ENCODE measurements at regions not wholly inside any gene's neighbourhood (a gene's known extent, or its start where the extent isn't known, plus 50 kb on each side); places are given as distances from the start of the nearest gene placed in this dataset.

DNA sequence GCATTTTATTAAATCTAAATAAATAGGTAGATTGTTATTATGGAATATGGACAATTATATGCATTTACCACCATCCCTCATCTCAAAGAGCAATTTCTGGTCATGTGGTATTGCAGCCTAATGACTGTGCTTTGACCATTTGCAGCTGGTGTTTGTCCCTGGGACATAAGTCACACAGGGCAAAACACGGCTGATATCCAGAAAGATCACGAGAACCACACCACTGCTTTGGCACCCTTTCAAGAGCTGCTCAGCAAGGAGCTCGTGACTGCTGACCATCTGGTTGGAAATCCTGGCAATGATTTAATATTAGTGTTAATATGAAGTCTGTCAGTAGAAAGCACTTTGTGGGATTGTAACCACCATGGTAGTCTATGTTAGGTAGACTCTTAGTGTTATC is 545.0 kb downstream of the GBA3 start:
- no peak for FAIRE-seq

GRCh38 chr4:23235628-23236390 is 543.1 kb downstream of the GBA3 start:
- FAIRE-seq: no peak

DNA sequence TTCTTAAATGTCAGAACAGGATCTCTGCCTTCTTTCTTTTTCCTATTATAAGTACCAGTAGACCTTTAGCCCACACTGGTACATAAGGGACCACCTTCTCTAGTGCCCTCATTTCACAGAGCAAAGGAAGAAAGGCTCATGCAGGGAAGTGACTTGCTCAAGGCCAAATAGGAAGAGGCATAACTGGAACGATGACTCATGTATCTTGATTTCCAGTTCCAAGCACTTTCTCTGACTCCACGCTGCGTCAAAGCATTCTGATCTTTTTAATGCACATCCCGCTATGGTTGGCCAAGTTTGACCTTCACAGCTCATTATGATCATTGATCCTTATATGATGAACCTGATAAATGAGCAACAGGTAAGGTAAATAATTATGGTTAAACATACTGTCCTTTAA is 542.0 kb downstream of the GBA3 start:
- FAIRE-seq: no peak

- no peak for FAIRE-seq
Observed at GRCh38 chr4:23234018-23234417, 541.3 kb downstream of the GBA3 start.

DNA sequence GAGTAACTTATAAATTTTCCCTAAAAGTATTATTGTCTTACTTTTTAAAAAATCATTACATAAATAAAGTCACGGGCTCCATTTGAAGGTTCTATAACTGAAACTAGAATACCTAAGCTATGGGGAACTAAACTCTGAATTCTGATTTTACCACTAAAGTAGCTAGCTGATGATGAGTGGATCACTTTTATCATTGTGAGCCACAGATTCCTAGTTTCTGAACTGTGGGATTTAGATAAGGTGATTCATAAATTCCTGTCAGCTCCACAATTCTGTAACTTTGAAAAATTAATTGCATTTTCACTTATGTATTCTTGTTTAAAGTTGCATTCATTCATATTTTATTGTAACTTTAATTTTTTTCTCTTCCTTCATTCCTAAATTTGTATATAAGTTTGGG is 540.9 kb downstream of the GBA3 start:
- no peak for FAIRE-seq

DNA sequence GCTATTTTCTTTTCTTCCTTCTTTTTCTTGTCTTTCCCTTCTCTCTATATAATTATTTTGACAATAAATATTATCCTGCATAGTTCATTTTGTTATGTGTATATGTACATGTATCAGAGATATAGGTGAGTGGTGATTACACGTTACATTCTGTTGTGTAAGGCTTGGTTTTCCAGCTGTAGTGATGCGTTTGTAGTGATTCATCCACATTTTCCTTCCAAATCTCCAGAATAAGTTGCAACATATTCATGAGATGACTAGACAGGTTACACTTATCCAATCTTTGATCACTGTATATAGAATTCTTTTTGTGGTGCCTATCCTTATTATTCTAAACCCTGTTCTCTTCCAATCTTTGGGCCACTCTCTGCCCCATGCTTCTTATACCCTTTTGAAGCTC is 540.2 kb downstream of the GBA3 start:
- FAIRE-seq: no peak

DNA sequence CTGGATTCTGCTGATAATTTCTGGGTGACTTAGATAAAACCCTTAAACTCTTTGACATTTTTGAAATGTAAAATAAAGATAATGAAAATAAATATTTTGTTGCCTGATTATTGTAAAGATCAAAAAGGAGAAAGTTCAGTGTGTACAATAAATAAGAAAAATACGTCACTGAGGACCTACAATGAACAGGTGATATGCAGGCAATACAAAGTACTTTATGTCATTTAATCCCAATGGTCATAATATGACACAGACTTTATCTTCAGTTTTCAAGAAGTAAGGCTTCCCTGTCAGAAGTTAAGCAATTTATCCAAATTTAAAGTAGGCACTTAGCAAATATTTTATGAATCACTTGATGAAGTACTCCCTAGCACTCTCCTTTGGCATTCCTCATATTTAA is 532.8 kb downstream of the GBA3 start:
- FAIRE-seq: no peak

GRCh38 chr4:23224684-23225420 is 532.1 kb downstream of the GBA3 start:
- FAIRE-seq: no peak

GRCh38 chr4:23220911-23221310 is 528.2 kb downstream of the GBA3 start:
- no peak for FAIRE-seq

GRCh38 chr4:23219779-23220408 is 527.2 kb downstream of the GBA3 start:
- no peak for FAIRE-seq

DNA sequence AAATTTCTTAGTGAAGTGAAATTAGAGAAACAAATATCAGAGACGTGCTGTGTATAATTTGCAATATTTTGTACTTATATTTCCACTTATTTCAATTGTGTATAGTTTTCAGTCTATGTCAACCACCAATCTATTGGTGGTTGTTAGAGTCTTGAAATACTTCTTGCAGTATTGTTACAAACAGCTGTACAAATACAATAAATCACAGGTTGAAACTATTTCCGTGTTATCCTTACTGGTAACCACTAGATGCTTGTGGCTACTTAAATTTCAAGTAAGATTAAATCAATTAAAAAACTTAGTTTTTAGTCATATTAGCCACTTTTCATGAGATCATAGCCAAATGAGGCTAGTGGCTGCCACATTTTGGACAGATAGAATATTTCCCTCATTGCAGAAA is 520.5 kb downstream of the GBA3 start:
- no peak for FAIRE-seq

GRCh38 chr4:23212558-23212957 is 519.8 kb downstream of the GBA3 start:
- no peak for FAIRE-seq

- no peak for FAIRE-seq
Observed at GRCh38 chr4:23207059-23207458, 514.3 kb downstream of the GBA3 start.

DNA sequence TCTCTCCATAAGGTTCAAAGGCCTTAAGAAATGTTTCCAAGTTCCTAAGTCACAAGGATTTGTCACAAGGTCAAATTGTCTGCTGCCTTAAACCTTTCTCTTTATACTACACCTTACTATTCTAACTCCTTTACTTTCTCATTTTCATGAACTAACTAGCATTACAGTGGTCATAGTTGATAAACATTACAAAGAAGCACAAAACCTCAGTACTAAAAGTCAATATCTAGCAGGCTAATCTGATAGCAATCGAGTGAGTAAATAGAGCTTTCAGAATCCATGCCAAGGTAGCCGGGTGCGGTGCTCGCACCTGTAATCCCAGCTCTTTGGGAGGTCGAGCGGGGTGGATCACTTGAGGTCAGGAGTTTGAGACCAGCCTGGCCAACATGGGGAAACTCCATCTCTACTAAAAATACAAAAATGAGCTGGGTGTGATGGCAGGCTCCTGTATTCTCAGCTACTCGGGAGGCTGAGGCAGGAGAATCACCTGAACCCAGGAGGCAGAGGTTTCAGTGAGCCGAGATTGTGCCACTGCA is 510.0 kb downstream of the GBA3 start:
- no peak for FAIRE-seq

- no peak for FAIRE-seq
Observed at GRCh38 chr4:23194751-23195150, 502.0 kb downstream of the GBA3 start.

DNA sequence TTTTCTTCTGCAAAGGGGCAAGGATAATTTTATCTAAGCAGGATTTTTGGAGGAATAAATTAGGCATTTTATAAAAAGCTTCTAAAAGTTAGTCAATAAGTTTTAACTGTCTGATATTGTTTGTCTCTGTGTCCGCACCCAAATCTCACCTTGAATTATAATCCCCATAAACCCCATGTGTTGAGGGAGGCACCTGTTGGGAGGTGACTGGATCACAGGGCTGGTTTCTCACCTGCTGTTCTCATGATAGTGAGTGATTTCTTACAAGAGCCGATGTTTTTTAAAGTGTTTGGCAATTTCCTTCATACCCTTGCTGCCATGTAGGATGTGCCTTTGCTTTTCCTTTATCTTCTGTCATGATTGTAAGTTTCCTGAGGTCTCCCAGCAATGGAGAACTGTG is 481.4 kb downstream of the GBA3 start:
- FAIRE-seq: no peak

DNA sequence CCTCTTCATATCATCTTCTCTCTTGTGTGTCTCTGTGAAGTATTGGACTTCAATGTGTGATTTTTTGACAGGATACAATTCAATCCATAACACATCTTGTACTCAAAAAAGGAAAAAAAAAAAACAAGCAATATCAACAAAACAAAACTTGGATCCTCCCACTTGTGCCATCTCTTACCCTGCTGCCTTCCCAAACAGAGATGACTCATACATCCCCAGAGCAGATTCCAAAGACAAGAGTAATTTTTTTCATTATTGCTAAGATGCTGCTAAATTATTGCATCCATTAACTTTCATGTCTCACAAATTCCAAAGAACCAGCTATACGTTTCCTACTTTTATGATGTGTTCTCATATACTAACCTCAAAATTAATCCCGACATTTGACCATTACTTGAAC is 479.2 kb downstream of the GBA3 start:
- FAIRE-seq: no peak

GRCh38 chr4:23169608-23170311 is 477.0 kb downstream of the GBA3 start:
- FAIRE-seq: no peak

GRCh38 chr4:23166919-23167318 is 474.2 kb downstream of the GBA3 start:
- no peak for FAIRE-seq

- FAIRE-seq: no peak
Observed at GRCh38 chr4:23166407-23166806, 473.7 kb downstream of the GBA3 start.

DNA sequence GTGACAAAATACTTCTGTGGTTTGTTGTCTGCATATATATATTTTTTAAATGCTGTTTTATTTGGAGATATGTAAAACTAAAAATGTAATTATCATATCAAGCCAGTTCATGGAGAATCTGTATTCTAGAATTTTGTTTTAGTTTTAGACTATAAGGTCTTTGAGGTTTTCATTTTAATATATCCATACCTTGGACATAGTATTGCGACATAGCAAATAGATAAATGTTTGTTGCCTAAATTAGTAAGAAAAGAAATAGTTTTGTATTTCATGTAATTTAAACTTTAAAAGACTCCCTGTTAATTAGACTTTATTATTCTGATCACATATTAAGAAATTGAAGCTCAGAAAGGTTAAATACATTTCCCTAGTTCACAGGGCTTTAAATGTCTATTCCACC is 472.9 kb downstream of the GBA3 start:
- no peak for FAIRE-seq

DNA sequence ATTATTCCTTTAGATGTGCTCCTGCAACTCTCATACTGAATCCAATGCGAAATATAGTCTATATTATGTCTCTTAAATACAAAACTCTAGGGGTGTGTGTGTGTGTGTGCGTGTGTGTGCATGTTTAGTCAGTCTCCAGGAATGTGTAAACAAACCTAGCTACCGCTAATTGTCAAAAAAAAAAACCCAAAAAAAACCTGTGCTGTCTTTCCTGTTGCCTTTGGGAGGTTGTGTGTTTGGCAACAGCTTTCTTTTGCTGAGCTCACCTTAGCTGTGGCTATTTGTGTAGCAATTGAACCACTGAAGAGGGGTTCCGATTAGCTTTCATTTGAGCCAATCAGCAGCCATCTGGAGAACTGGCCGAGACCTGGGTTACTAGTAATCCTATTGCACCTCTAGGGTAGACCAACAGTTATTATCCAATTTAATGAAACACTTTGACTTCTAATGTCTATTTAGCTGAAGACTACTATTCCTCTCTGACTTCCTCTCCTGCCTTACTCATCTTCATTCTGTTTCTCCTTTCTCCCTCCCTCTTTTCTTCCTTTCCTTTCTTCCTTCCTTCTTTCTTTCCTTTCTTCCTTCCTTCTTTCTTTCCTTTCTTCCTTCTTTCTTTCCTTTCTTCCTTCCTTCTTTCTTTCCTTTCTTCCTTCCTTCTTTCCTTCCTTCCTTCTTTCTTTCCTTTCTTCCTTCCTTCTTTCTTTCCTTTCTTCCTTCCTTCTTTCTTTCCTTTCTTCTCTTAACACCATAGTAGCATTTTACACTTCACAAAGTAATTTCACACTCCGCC is 471.1 kb downstream of the GBA3 start:
- no peak for FAIRE-seq
